KG1 (cell line): ENCODE measurements at regions not wholly inside any gene's neighbourhood (a gene's known extent, or its start where the extent isn't known, plus 50 kb on each side); places are given as distances from the start of the nearest gene placed in this dataset.
A peak's percentile ranks its signal among the peaks of the same experiment; 100 is the strongest.

ENCODE experiments used
- DNase-seq: peaks from one replicate; lab custom pipeline; 2025; lab: John Stamatoyannopoulos, UW

- DNase-seq = no peak
These were observed 152.7 kb downstream of the CHRM3 start for GRCh38 chr1:239539051-239539450.

GRCh38 chr1:239539812-239540211, 153.4 kb downstream of the CHRM3 start:
- DNase-seq = no peak

GRCh38 chr1:239543873-239544272, 157.5 kb downstream of the CHRM3 start:
- no peak for DNase-seq

- no peak for DNase-seq
These were observed 159.1 kb downstream of the CHRM3 start for GRCh38 chr1:239545466-239545865.

GRCh38 chr1:239547987-239548386, 161.6 kb downstream of the CHRM3 start:
- DNase-seq = no peak

GRCh38 chr1:239550178-239550577, 163.8 kb downstream of the CHRM3 start:
- no peak for DNase-seq

- no peak for DNase-seq
These were observed 169.0 kb downstream of the CHRM3 start for GRCh38 chr1:239555350-239555749.

GRCh38 chr1:239558559-239558958, 172.2 kb downstream of the CHRM3 start:
- no peak for DNase-seq

- DNase-seq = no peak
These were observed 172.6 kb downstream of the CHRM3 start for GRCh38 chr1:239558991-239559390.

GRCh38 chr1:239560921-239561320, 174.6 kb downstream of the CHRM3 start:
- no peak for DNase-seq

- no peak for DNase-seq
These were observed 175.7 kb downstream of the CHRM3 start for GRCh38 chr1:239562095-239562494.

GRCh38 chr1:239563681-239564080, 177.3 kb downstream of the CHRM3 start:
- DNase-seq = peak; percentile 22

- no peak for DNase-seq
These were observed 179.7 kb downstream of the CHRM3 start for GRCh38 chr1:239566074-239566473.

GRCh38 chr1:239570878-239571277, 184.5 kb downstream of the CHRM3 start:
- DNase-seq = no peak

GRCh38 chr1:239572183-239572582, 185.8 kb downstream of the CHRM3 start:
- no peak for DNase-seq

- no peak for DNase-seq
These were observed 187.7 kb downstream of the CHRM3 start for GRCh38 chr1:239574112-239574511.

- no peak for DNase-seq
These were observed 188.7 kb downstream of the CHRM3 start for GRCh38 chr1:239575113-239575512.

GRCh38 chr1:239583536-239583935, 197.2 kb downstream of the CHRM3 start:
- DNase-seq = no peak

- no peak for DNase-seq
These were observed 199.8 kb downstream of the CHRM3 start for GRCh38 chr1:239586128-239586527.

- no peak for DNase-seq
These were observed 200.7 kb downstream of the CHRM3 start for GRCh38 chr1:239587066-239587465.

GRCh38 chr1:239587574-239588369, 201.4 kb downstream of the CHRM3 start:
- DNase-seq = no peak

- DNase-seq = no peak
These were observed 204.2 kb downstream of the CHRM3 start for GRCh38 chr1:239590556-239590955.

GRCh38 chr1:239593527-239593926, 207.2 kb downstream of the CHRM3 start:
- DNase-seq = no peak

- DNase-seq = no peak
These were observed 214.2 kb downstream of the CHRM3 start for GRCh38 chr1:239600588-239600987.
